Nephron progenitor cell (in vitro differentiated cells): ENCODE measurements at regions not wholly inside any gene's neighbourhood (a gene's known extent, or its start where the extent isn't known, plus 50 kb on each side); places are given as distances from the start of the nearest gene placed in this dataset.

Experiments used
- DNase-seq: peaks from one replicate; pipeline ENCODE4 v3.0.0; 2021
- H3K27ac Mint-ChIP-seq: 2 replicates; pipeline ENCODE4 v1.8.0; 2021; ENCODE audit warnings: mild to moderate bottlenecking, moderate library complexity, mixed read lengths
- H3K27me3 Mint-ChIP-seq: 2 replicates; pipeline ENCODE4 v1.8.0; 2021; ENCODE audit warnings: mild to moderate bottlenecking, low read depth, mixed read lengths; ENCODE audit not compliant: poor library complexity
- H3K36me3 Mint-ChIP-seq: 2 replicates; pipeline ENCODE4 v1.8.0; 2021; ENCODE audit warnings: low read depth, mixed read lengths
- H3K4me1 Mint-ChIP-seq: 2 replicates; pipeline ENCODE4 v1.8.0; 2021; ENCODE audit warnings: mixed read lengths
- H3K4me3 Mint-ChIP-seq: 2 replicates; pipeline ENCODE4 v1.8.0; 2021; ENCODE audit warnings: mild to moderate bottlenecking, moderate library complexity, mixed read lengths
- H3K9me3 Mint-ChIP-seq: 2 replicates; pipeline ENCODE4 v1.8.0; 2021; ENCODE audit warnings: mild to moderate bottlenecking, moderate library complexity, mixed read lengths
- TF ChIP-seq, protein P1 (sequence below): fragments of 200-600 bp; sonication (generic); IDR thresholded peaks from 2 replicates; pipeline ENCODE4 v1.5.0; 2021; ENCODE audit warnings: antibody characterized with exemption

GRCh38 chrX:44619039-44619438, 76.4 kb upstream of the FUNDC1 start:
- H3K36me3 Mint-ChIP-seq: no peaks in the 10 kb centered on the region
- peaks cover 51% of the 10 kb centered on the region for H3K9me3 Mint-ChIP-seq
- H3K4me3 Mint-ChIP-seq: no peak overlapping the region
- H3K27ac Mint-ChIP-seq: no peak overlapping the region
- H3K27me3 Mint-ChIP-seq: no peaks in the 10 kb centered on the region
- TF ChIP-seq, protein P1, sequence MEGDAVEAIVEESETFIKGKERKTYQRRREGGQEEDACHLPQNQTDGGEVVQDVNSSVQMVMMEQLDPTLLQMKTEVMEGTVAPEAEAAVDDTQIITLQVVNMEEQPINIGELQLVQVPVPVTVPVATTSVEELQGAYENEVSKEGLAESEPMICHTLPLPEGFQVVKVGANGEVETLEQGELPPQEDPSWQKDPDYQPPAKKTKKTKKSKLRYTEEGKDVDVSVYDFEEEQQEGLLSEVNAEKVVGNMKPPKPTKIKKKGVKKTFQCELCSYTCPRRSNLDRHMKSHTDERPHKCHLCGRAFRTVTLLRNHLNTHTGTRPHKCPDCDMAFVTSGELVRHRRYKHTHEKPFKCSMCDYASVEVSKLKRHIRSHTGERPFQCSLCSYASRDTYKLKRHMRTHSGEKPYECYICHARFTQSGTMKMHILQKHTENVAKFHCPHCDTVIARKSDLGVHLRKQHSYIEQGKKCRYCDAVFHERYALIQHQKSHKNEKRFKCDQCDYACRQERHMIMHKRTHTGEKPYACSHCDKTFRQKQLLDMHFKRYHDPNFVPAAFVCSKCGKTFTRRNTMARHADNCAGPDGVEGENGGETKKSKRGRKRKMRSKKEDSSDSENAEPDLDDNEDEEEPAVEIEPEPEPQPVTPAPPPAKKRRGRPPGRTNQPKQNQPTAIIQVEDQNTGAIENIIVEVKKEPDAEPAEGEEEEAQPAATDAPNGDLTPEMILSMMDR: no peak
- DNase-seq: no peak
- no peaks in the 10 kb centered on the region for H3K4me1 Mint-ChIP-seq

GRCh38 chrX:44596277-44596676, 53.6 kb upstream of the FUNDC1 start:
- H3K9me3 Mint-ChIP-seq: peaks cover 59% of the 10 kb centered on the region
- H3K27me3 Mint-ChIP-seq: no peaks in the 10 kb centered on the region
- no peak overlapping the region for H3K27ac Mint-ChIP-seq
- H3K36me3 Mint-ChIP-seq: no peaks in the 10 kb centered on the region
- no peak for DNase-seq
- no peak overlapping the region for H3K4me3 Mint-ChIP-seq
- TF ChIP-seq, protein P1: no peak
- no peaks in the 10 kb centered on the region for H3K4me1 Mint-ChIP-seq
